ENCODE measurements at regions not wholly inside any gene's neighbourhood (a gene's known extent, or its start where the extent isn't known, plus 50 kb on each side); places are given as distances from the start of the nearest gene placed in this dataset.
"Not testable (repeated sequence)": the region's sequence is repeated elsewhere in the genome, so short reads cannot be mapped to it uniquely, and the experiment has no call there.

- DNase-seq, result no peak
Observed at GRCh38 chr5:118466418-118466817, 521.9 kb downstream of the DTWD2 start.

GRCh38 chr5:118462276-118462675, 526.1 kb downstream of the DTWD2 start:
- DNase-seq, result not testable (repeated sequence)

GRCh38 chr5:118461436-118461835, 526.9 kb downstream of the DTWD2 start:
- DNase-seq, result no peak

- DNase-seq, result no peak
Observed at GRCh38 chr5:118459490-118459889, 528.9 kb downstream of the DTWD2 start.

GRCh38 chr5:118456085-118456484, 532.3 kb downstream of the DTWD2 start:
- DNase-seq, result no peak

- DNase-seq, result no peak
Observed at GRCh38 chr5:118451697-118452247, 536.6 kb downstream of the DTWD2 start.

- peak; percentile 48 for DNase-seq
Observed at GRCh38 chr5:118450554-118451332, 537.6 kb downstream of the DTWD2 start.

DNA sequence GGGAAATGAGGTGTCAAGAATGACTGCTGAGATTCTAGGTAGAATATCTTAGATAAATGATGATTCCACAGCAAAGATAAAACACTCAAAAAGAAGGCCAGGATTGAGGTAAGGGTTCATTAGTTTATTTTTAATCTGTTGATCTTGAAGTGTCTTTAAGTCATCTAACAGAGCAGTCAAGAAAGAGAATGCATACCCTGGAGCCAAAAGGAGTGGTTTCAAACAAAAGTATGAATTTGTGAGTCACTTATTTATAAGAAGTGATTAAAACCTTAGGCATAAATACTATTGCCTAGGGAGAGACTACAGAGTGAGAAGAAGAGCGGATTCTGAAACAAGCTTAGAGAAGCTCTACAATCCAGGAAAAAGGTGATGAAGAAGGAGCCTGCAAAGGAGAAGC, 541.0 kb downstream of the DTWD2 start:
- no peak for DNase-seq

DNA sequence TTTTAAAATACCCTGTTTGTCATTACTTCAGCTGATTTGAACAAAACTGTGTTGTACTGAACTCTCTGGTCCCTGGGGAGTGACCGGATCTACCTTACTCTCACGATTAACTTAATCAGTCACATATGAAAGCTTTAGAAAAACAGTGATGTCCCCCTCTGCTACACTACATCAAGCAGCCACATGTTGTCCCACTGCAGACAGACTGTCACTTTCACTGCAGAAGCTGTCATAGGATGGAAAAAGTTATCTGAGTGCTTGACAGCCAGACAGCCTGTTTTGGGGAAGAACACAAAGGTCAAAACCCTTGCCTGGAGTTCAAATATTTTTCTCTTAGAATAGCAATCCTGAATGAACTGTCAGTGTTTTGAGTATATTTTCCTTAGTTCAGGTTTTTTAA, 546.4 kb downstream of the DTWD2 start:
- DNase-seq, result no peak

- no peak for DNase-seq
Observed at GRCh38 chr5:118441034-118441433, 547.3 kb downstream of the DTWD2 start.

DNA sequence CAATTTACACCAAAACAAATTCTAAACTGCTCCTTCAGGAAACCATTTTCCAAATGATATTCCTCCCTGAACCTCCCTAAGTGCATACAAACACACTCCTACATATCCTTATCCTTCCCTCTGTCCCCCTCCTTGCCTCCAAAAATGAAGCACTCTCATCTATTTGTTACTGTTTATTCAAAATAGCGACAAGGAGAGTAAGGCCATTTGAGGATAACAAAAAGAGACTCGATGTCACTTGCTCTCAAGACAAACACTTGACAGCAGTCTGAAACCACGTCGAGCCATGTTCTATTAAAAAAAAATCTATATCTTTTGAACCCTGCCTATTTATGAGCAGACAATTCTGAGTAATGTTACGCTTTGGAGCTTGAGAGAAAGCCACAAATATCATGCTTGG, 547.9 kb downstream of the DTWD2 start:
- no peak for DNase-seq

- no peak for DNase-seq
Observed at GRCh38 chr5:118439831-118440230, 548.5 kb downstream of the DTWD2 start.

- no peak for DNase-seq
Observed at GRCh38 chr5:118435131-118435530, 553.2 kb downstream of the DTWD2 start.

- DNase-seq, result no peak
Observed at GRCh38 chr5:118434522-118434921, 553.8 kb downstream of the DTWD2 start.

DNA sequence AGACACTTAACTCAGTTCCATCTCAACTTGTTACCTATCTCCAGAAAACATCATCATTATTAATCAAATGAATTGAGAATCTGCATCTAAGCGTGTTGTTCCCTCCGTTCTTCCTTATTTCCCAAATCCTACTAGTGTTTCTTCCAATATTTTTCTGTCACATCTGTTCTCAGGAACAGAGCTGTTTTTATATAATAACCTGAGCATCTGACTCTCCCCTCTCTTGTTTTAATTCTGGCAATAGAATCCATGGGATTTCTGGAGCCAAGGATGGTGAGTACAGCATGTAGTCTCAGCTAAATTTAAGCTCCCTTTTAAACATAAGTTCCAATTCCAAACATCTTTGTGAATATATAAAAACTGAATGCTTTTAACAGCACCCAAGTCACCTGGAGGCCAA, 558.3 kb downstream of the DTWD2 start:
- DNase-seq, result no peak

GRCh38 chr5:118407958-118408357, 580.4 kb downstream of the DTWD2 start:
- DNase-seq, result no peak

DNA sequence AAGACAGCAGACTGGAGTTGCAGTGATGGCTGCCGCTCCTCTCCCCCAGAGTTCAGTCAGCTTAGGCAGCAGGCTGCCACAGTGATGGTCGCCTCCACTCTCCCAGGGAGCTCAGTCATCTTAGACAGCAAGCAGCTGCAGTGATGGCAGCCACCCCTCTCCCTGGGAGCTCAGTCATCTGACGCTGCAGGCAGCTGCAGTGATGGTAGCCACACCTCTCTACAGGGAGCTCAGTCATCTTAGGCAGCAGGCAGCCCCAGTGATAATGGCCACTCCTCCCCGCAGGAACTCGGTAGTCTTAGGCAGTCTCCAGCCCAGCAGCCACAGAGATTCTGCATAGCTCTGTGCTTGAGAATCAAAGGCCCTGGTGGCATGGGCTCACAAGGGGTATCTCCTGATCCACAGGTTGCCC, 582.7 kb downstream of the DTWD2 start:
- DNase-seq, result peak; percentile 58

GRCh38 chr5:118397236-118397635, 591.1 kb downstream of the DTWD2 start:
- DNase-seq, result peak; percentile 54

DNA sequence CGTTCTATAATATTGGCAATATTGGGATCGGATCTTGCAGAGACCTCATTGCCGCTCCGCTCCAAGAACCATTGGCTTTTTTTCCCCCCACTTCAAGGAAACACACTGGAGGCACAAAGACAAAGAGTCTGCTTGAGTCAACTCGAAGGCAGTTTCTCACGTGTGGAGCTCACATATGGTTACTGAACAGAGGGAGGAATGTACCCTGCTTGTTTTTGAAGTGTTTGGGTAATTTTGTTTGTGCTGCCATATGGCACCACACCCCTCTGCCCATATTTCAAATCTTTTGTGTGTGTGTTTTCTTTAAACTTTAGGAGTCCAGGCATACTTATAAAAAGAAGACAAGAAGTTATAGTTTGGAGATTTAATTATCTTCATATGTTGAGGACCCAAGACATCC, 595.9 kb downstream of the DTWD2 start:
- no peak for DNase-seq

DNA sequence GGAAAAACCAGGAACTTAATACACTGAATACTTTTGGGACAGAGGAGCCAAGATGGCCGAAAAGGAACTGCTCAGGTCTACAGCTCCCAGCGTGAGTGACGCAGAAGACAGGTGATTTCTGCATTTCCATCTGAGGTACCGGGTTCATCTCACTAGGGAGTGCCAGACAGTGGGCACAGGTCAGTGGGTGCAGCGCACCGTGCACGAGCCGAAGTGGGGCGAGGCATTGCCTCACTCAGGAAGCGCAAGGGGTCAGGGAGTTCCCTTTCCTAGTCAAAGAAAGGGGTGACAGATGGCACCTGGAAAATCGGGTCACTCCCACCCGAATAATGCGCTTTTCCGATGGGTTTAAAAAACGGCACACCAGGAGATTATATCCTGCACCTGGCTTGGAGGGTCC, 605.4 kb downstream of the DTWD2 start:
- DNase-seq, result not testable (repeated sequence)

DNA sequence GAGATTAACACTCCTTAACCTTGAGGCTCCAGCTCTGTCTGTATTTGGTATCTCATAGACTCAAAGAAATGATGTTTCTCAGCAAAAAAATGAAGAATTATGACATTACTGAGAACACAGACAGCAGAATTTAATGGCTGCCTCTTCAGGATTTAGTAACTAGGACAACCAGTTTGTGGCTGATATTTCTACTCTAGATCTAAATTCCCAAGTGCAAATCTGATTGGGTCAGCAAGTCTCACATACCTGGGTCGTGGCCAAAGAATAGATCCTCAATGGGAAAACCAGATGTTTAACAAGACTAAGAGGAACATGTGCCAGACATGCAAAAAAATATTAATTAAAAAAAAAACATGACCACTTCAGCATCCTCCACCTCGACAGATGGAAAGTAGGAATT, 608.9 kb downstream of the DTWD2 start:
- no peak for DNase-seq

- no peak for DNase-seq
Observed at GRCh38 chr5:118378959-118379358, 609.4 kb downstream of the DTWD2 start.

GRCh38 chr5:118377420-118377819, 610.9 kb downstream of the DTWD2 start:
- DNase-seq, result no peak

DNA sequence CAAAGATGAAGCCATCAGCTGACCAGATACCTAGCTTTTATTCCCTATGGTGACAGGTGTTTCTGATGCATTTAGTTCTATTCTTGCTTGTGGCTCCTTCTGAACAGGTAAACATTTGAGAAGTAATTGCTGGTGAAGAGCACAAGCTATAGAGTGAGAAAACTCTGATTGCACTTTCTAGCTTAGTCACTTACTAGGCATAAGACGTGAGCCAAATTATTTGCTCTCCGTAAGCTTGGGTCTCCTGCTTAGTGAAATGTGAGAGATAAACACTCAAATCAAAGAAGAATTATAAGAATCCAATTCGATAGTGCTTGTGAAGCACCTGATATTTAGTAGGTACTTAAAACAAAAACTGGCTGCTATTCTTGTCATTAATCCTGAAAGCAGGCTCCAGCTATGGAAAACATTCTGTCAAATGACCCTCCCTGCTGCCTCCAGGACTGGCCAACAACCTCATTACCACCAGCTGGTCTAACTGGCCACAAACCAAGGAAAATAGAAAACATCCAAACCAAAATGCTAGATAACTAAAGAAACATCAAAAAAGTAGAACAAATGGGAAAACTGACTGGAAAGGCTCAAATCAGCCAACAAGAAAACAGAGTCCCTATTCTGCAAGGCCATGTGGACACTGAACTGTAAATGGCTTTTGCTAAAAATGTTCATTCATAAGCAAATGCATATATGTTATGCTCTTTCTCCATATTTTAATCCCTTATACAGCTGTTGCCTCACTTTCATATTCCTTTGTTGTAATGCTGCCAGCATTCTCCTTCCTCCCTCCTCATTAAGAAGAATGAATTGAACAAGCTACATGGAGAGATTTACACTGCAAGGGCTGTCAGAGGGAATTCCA, 616.1 kb downstream of the DTWD2 start:
- peak; percentile 53 for DNase-seq

All from eye (tissue), 1 donor.